Vagina (tissue), 2 donors: ENCODE measurements at regions not wholly inside any gene's neighbourhood (a gene's known extent, or its start where the extent isn't known, plus 50 kb on each side); places are given as distances from the start of the nearest gene placed in this dataset.

Source experiments
- DNase-seq, 2 donors: peaks; one replicate each; pipeline ENCODE4 v3.0.0-alpha.2; 2017; ENCODE audit errors: extremely low spot score in 2 of 2
- H3K27ac ChIP-seq: fragments of 200-600 bp; sonication (generic); one replicate; pipeline ENCODE4 v1.5.1; 2019
- H3K27me3 ChIP-seq: fragments of 200-600 bp; sonication (generic); one replicate; pipeline ENCODE4 v1.5.1; 2019
- H3K36me3 ChIP-seq, 2 donors: fragments of 200-600 bp; sonication (generic); one replicate each; pipeline ENCODE4 v1.5.1; 2017 to 2019
- H3K4me1 ChIP-seq: fragments of 200-600 bp; sonication (generic); one replicate; pipeline ENCODE4 v1.5.1; 2019
- H3K4me3 ChIP-seq, 2 donors: fragments of 200-600 bp; sonication (generic); 1 replicate in 1 of 2; 2 replicates in 1 of 2; pipeline ENCODE4 v1.5.1; 2016 to 2019
- H3K9me3 ChIP-seq: fragments of 200-600 bp; sonication (generic); one replicate; pipeline ENCODE4 v1.5.1; 2019
- POLR2A ChIP-seq, 2 donors: fragments of 450-650 bp; IDR thresholded peaks; one replicate each; pipeline ENCODE4 v1.6.1; 2017; ENCODE audit warnings: antibody characterized with exemption in 2 of 2, mild to moderate bottlenecking in 2 of 2, moderate library complexity in 2 of 2
- POLR2AphosphoS5 ChIP-seq, 2 donors: sonication (generic); formaldehyde crosslinking; IDR thresholded peaks; one replicate each; pipeline ENCODE4 v1.9.0; 2017; ENCODE audit warnings: antibody characterized with exemption in 2 of 2, mild to moderate bottlenecking in 2 of 2, low read depth in 1 of 2; ENCODE audit not compliant: insufficient read depth in 1 of 2
- intact Hi-C: fragments of 100-400 bp; cut with DNase I; formaldehyde crosslinking; loops from one replicate; pipeline ENCODE4 v1.15.1; 2023
- TF ChIP-seq, protein P1 (sequence below), 3 experiments: fragments of 450-650 bp in 2 of 3; fragments of 200-600 bp in 1 of 3; sonication (generic) in 1 of 3; IDR thresholded peaks; one replicate each; pipeline ENCODE4 v1.5.1; 2017 to 2019; ENCODE audit warnings: antibody characterized with exemption in 3 of 3, mild to moderate bottlenecking in 2 of 3, moderate library complexity in 2 of 3

GRCh38 chr2:191486584-191487320 is 191.2 kb upstream of the NABP1 start:
- Histone ChIP-seq H3K27me3 (no peaks in the 10 kb centered on the region), H3K4me1 (peaks cover 9% of the 10 kb centered on the region), H3K36me3 (no peaks in the 10 kb centered on the region), H3K9me3 (peaks cover 5% of the 10 kb centered on the region), H3K4me3 (no peak overlapping the region), H3K27ac (no peak overlapping the region)
- no peak for DNase-seq
- TF ChIP-seq POLR2A (IDR thresholded peaks at IDR 0.05), result no peak
- TF ChIP-seq, protein P1, sequence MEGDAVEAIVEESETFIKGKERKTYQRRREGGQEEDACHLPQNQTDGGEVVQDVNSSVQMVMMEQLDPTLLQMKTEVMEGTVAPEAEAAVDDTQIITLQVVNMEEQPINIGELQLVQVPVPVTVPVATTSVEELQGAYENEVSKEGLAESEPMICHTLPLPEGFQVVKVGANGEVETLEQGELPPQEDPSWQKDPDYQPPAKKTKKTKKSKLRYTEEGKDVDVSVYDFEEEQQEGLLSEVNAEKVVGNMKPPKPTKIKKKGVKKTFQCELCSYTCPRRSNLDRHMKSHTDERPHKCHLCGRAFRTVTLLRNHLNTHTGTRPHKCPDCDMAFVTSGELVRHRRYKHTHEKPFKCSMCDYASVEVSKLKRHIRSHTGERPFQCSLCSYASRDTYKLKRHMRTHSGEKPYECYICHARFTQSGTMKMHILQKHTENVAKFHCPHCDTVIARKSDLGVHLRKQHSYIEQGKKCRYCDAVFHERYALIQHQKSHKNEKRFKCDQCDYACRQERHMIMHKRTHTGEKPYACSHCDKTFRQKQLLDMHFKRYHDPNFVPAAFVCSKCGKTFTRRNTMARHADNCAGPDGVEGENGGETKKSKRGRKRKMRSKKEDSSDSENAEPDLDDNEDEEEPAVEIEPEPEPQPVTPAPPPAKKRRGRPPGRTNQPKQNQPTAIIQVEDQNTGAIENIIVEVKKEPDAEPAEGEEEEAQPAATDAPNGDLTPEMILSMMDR (IDR thresholded peaks at IDR 0.05), result no peak
- TF ChIP-seq POLR2AphosphoS5 (IDR thresholded peaks at IDR 0.05; ENCODE audit: insufficient read depth in 1 of 2, low read depth in 1 of 2), result no peak
- intact Hi-C loops, result no loop called here

DNA sequence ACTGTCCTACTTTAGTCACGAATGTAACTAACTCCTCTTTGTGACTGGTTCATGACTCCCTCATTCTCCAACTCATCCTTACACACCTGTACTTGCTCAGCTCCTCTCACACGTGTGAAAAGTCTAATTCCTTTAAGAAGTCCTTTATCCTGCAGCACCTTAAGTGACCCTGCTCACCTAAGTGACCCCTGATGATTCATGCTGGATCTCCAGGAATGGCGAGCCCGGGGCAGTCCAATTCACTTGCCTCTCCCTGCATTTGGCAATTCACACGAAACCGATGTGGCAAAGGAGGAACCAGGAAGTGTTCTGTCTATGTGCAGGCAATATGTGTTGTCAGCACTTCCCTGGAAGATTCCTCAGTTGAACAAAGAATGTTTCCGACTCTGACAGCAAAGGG is 189.8 kb upstream of the NABP1 start:
- H3K9me3 ChIP-seq, result no peaks in the 10 kb centered on the region
- TF ChIP-seq POLR2AphosphoS5 (IDR thresholded peaks at IDR 0.05; ENCODE audit: insufficient read depth in 1 of 2, low read depth in 1 of 2) (no peak), POLR2A (IDR thresholded peaks at IDR 0.05) (no peak)
- TF ChIP-seq, protein P1 (IDR thresholded peaks at IDR 0.05), result no peak
- H3K36me3 ChIP-seq, result no peaks in the 10 kb centered on the region
- H3K4me1 ChIP-seq, result peaks cover 9% of the 10 kb centered on the region
- intact Hi-C loops, result no loop called here
- no peak overlapping the region for H3K27ac ChIP-seq
- H3K4me3 ChIP-seq, result no peak overlapping the region
- DNase-seq, result no peak
- H3K27me3 ChIP-seq, result no peaks in the 10 kb centered on the region

DNA sequence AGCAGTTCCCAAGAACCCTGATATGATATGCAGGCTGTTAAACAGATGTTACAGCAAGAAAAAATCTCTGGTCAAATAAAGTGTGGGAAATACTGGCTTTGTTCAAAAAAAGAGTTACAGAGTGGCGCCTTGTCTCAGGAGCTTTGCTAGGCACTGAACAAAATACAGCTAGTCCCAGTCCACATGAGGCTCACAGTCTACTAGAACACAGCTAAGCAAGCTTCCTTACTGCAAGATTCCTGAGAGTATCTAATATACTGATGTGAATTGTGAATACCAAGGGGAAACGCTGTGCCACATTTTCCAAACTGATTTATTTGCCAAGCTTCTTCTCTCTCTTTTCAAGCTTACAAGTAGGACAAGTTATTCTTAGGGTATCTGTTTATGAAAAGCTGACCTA is 188.8 kb upstream of the NABP1 start:
- H3K27me3 ChIP-seq, result no peaks in the 10 kb centered on the region
- DNase-seq, result no peak
- intact Hi-C loops, result no loop called here
- H3K27ac ChIP-seq, result no peak overlapping the region
- no peaks in the 10 kb centered on the region for H3K36me3 ChIP-seq
- peaks cover 9% of the 10 kb centered on the region for H3K4me1 ChIP-seq
- no peaks in the 10 kb centered on the region for H3K9me3 ChIP-seq
- TF ChIP-seq, protein P1 (IDR thresholded peaks at IDR 0.05), result no peak
- TF ChIP-seq POLR2AphosphoS5 (IDR thresholded peaks at IDR 0.05; ENCODE audit: insufficient read depth in 1 of 2, low read depth in 1 of 2), result no peak
- TF ChIP-seq POLR2A (IDR thresholded peaks at IDR 0.05), result no peak
- no peak overlapping the region for H3K4me3 ChIP-seq

DNA sequence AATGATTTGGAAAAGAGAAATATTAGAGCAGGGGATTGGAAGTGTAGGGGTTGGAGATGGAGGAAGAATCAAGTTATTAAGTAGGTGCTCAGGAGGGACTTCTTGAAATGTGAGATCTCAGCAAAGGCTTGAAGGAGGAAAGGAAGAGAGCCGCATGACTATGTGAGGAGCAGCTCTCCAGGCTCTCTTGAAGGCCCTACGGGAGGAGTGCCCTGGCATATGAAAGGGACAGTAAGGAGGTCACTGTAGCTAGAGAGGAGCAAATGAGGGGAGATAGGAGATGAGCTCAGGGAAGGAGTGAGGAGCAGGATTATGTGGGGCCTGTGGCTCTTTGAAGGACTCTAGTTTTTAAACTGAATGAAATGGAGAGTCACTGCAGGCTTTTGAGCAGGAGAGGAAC is 181.1 kb upstream of the NABP1 start:
- TF ChIP-seq POLR2AphosphoS5 (IDR thresholded peaks at IDR 0.05; ENCODE audit: insufficient read depth in 1 of 2, low read depth in 1 of 2), result no peak
- TF ChIP-seq POLR2A (IDR thresholded peaks at IDR 0.05), result no peak
- TF ChIP-seq, protein P1 (IDR thresholded peaks at IDR 0.05), result no peak
- H3K36me3 ChIP-seq, result no peaks in the 10 kb centered on the region
- H3K27ac ChIP-seq, result no peak overlapping the region
- intact Hi-C loops, result no loop called here
- H3K4me1 ChIP-seq, result peaks cover 13% of the 10 kb centered on the region
- DNase-seq, result no peak
- no peaks in the 10 kb centered on the region for H3K9me3 ChIP-seq
- no peak overlapping the region for H3K4me3 ChIP-seq
- H3K27me3 ChIP-seq, result no peaks in the 10 kb centered on the region

- intact Hi-C loops, result no loop called here
- Histone ChIP-seq H3K4me3 (no peak overlapping the region), H3K27ac (no peak overlapping the region), H3K36me3 (no peaks in the 10 kb centered on the region), H3K4me1 (peaks cover 13% of the 10 kb centered on the region), H3K9me3 (no peaks in the 10 kb centered on the region), H3K27me3 (no peaks in the 10 kb centered on the region)
- no peak for TF ChIP-seq POLR2A (IDR thresholded peaks at IDR 0.05)
- TF ChIP-seq, protein P1 (IDR thresholded peaks at IDR 0.05), result no peak
- TF ChIP-seq POLR2AphosphoS5 (IDR thresholded peaks at IDR 0.05; ENCODE audit: insufficient read depth in 1 of 2, low read depth in 1 of 2), result no peak
- no peak for DNase-seq
Measured at GRCh38 chr2:191497822-191498221, 180.1 kb upstream of the NABP1 start.
